Tibial nerve (tissue), 4 donors: ENCODE measurements at regions not wholly inside any gene's neighbourhood (a gene's known extent, or its start where the extent isn't known, plus 50 kb on each side); places are given as distances from the start of the nearest gene placed in this dataset.
"Not testable (repeated sequence)": the region's sequence is repeated elsewhere in the genome, so short reads cannot be mapped to it uniquely, and the experiment has no call there.

Experiments
- DNase-seq, 2 donors: peaks; one replicate each; pipeline ENCODE4 v3.0.0-alpha.2; 2019; ENCODE audit warnings: low spot score in 2 of 2
- H3K27ac ChIP-seq, 4 donors: fragments of 200-600 bp; sonication (generic) in 3 of 4; one replicate each; pipeline ENCODE4 v1.5.1; 2017 to 2019; ENCODE audit warnings: mild to moderate bottlenecking in 1 of 4
- H3K27me3 ChIP-seq, 2 donors: fragments of 200-600 bp; sonication (generic) in 1 of 2; one replicate each; pipeline versions ENCODE4 v1.5.1 to v1.6.0; 2017 to 2019
- H3K36me3 ChIP-seq, 3 donors: fragments of 200-600 bp; sonication (generic); one replicate each; pipeline ENCODE4 v1.5.1; 2018 to 2019
- H3K4me1 ChIP-seq, 4 donors: fragments of 200-600 bp; sonication (generic) in 3 of 4; one replicate each; pipeline ENCODE4 v1.5.1; 2017 to 2019
- H3K4me3 ChIP-seq, 4 donors: fragments of 200-600 bp; sonication (generic) in 3 of 4; one replicate each; pipeline ENCODE4 v1.5.1; 2017 to 2019; ENCODE audit warnings: mild to moderate bottlenecking in 1 of 4, moderate library complexity in 1 of 4
- H3K9me3 ChIP-seq, 4 donors: fragments of 200-600 bp; sonication (generic) in 3 of 4; one replicate each; pipeline ENCODE4 v1.5.1; 2017 to 2019
- CTCF ChIP-seq, 5 experiments: fragments of 200-600 bp in 3 of 5; fragments of 450-650 bp in 2 of 5; sonication (generic) in 3 of 5; IDR thresholded peaks; one replicate each; pipeline ENCODE4 v1.5.1; 2016 to 2019; ENCODE audit warnings: antibody characterized with exemption in 5 of 5, mild to moderate bottlenecking in 3 of 5, moderate library complexity in 2 of 5
- EP300 ChIP-seq, 2 donors: sonication (generic); formaldehyde crosslinking; IDR thresholded peaks; one replicate each; pipeline ENCODE4 v1.6.1; 2017; ENCODE audit warnings: antibody characterized with exemption in 2 of 2, mild to moderate bottlenecking in 1 of 2
- POLR2A ChIP-seq, 2 donors: fragments of 450-650 bp; IDR thresholded peaks; one replicate each; pipeline ENCODE4 v1.6.1; 2017; ENCODE audit warnings: antibody characterized with exemption in 2 of 2, mild to moderate bottlenecking in 2 of 2, moderate library complexity in 2 of 2
- WGBS, 2 donors: methylation state at CpG; one replicate each; pipeline ENCODE4 v1.1.5; 2018; 5-methylcytosine and 5-hydroxymethylcytosine counted together

- no peak overlapping the region for H3K27ac ChIP-seq
- H3K27me3 ChIP-seq: no peaks in the 10 kb centered on the region
- TF ChIP-seq CTCF (IDR thresholded peaks at IDR 0.05) (no peak), EP300 (IDR thresholded peaks at IDR 0.05) (no peak), POLR2A (IDR thresholded peaks at IDR 0.05) (no peak)
- no peaks in the 10 kb centered on the region for H3K4me1 ChIP-seq
- H3K4me3 ChIP-seq: no peak overlapping the region
- H3K9me3 ChIP-seq: peaks cover 0 to 8% (median 0%) of the 10 kb centered on the region in 4 donors
- WGBS, 2 donors: 39 to 77% methylated on average over 3 of the region's 3 CpGs
- H3K36me3 ChIP-seq: no peaks in the 10 kb centered on the region
- no peak for DNase-seq
These were observed 548.9 kb upstream of the STEAP1 start for GRCh38 chr7:89605362-89605761.

GRCh38 chr7:89606511-89606910, 547.8 kb upstream of the STEAP1 start:
- Histone ChIP-seq H3K4me1 (no peaks in the 10 kb centered on the region), H3K4me3 (no peak overlapping the region), H3K27ac (no peak overlapping the region), H3K9me3 (peaks cover 0 to 1% (median 0%) of the 10 kb centered on the region in 4 donors), H3K36me3 (no peaks in the 10 kb centered on the region), H3K27me3 (no peaks in the 10 kb centered on the region)
- TF ChIP-seq EP300 (IDR thresholded peaks at IDR 0.05) (no peak), POLR2A (IDR thresholded peaks at IDR 0.05) (no peak), CTCF (IDR thresholded peaks at IDR 0.05) (no peak)
- no peak for DNase-seq
- 50 to 53% methylated on average over 3 of the region's 3 CpGs for WGBS, 2 donors

GRCh38 chr7:89607792-89608191, 546.5 kb upstream of the STEAP1 start:
- H3K4me1 ChIP-seq: no peaks in the 10 kb centered on the region
- no peak for DNase-seq
- H3K9me3 ChIP-seq: no peaks in the 10 kb centered on the region
- H3K27me3 ChIP-seq: no peaks in the 10 kb centered on the region
- TF ChIP-seq POLR2A (IDR thresholded peaks at IDR 0.05): no peak
- TF ChIP-seq EP300 (IDR thresholded peaks at IDR 0.05): no peak
- TF ChIP-seq CTCF (IDR thresholded peaks at IDR 0.05): no peak
- no peak overlapping the region for H3K27ac ChIP-seq
- no peaks in the 10 kb centered on the region for H3K36me3 ChIP-seq
- H3K4me3 ChIP-seq: no peak overlapping the region

GRCh38 chr7:89616829-89617228, 537.4 kb upstream of the STEAP1 start:
- H3K9me3 ChIP-seq: not testable (repeated sequence)

GRCh38 chr7:89618274-89618673, 536.0 kb upstream of the STEAP1 start:
- Histone ChIP-seq H3K9me3 (no peaks in the 10 kb centered on the region), H3K4me1 (no peaks in the 10 kb centered on the region), H3K27me3 (no peaks in the 10 kb centered on the region), H3K36me3 (no peaks in the 10 kb centered on the region), H3K4me3 (no peak overlapping the region), H3K27ac (no peak overlapping the region)
- WGBS, 2 donors: 53 to 55% methylated on average over 3 of the region's 3 CpGs
- no peak for TF ChIP-seq POLR2A (IDR thresholded peaks at IDR 0.05)
- no peak for TF ChIP-seq EP300 (IDR thresholded peaks at IDR 0.05)
- no peak for TF ChIP-seq CTCF (IDR thresholded peaks at IDR 0.05)
- DNase-seq: no peak

More at GRCh38 chr7:89616829-89617228, 537.4 kb upstream of the STEAP1 start:
- not testable (repeated sequence) for H3K27ac ChIP-seq, H3K27me3 ChIP-seq, H3K36me3 ChIP-seq, DNase-seq, H3K4me3 ChIP-seq, H3K4me1 ChIP-seq
- 84 to 89% methylated on average over 6 of the region's 6 CpGs for WGBS, 2 donors
